Right lobe of liver (tissue), 4 donors: ENCODE measurements at regions not wholly inside any gene's neighbourhood (a gene's known extent, or its start where the extent isn't known, plus 50 kb on each side); places are given as distances from the start of the nearest gene placed in this dataset.

ENCODE experiments used
- CTCF ChIP-seq, 4 donors: fragments of 200-600 bp in 3 of 4; fragments of 450-650 bp in 1 of 4; IDR thresholded peaks; one replicate each; pipeline versions ENCODE4 v1.5.1 to v1.8.0; 2016 to 2022; ENCODE audit warnings: antibody characterized with exemption in 4 of 4, mild to moderate bottlenecking in 2 of 4
- POLR2A ChIP-seq: fragments of 450-650 bp; IDR thresholded peaks from one replicate; pipeline ENCODE4 v1.6.1; 2017; ENCODE audit warnings: antibody characterized with exemption, mild to moderate bottlenecking
- donor health status: DM: no; HTN: no; CAD: no.
- donor health status: DM: no; HTN: no; CAD: no.
- donor health status: DM: no; HTN: yes; CAD: no.

- TF ChIP-seq CTCF (IDR thresholded peaks at IDR 0.05), result no peak
- TF ChIP-seq POLR2A, result no peak
These were observed 114.0 kb upstream of the VANGL1 start for GRCh38 chr1:115527746-115528145.
